Peyer's patch (tissue), 4 donors: ENCODE measurements at regions not wholly inside any gene's neighbourhood (a gene's known extent, or its start where the extent isn't known, plus 50 kb on each side); places are given as distances from the start of the nearest gene placed in this dataset.

Experiments used
- POLR2A ChIP-seq, 2 donors: fragments of 450-650 bp; IDR thresholded peaks; one replicate each; pipeline ENCODE4 v1.5.1; 2017; ENCODE audit warnings: antibody characterized with exemption in 2 of 2, mild to moderate bottlenecking in 2 of 2, moderate library complexity in 2 of 2
- TF ChIP-seq, protein P1 (sequence below), 6 experiments: fragments of 450-650 bp in 4 of 6; fragments of 200-600 bp in 2 of 6; sonication (generic) in 1 of 6; IDR thresholded peaks; one replicate each; pipeline ENCODE4 v1.5.1; 2017 to 2019; ENCODE audit warnings: antibody characterized with exemption in 6 of 6, mild to moderate bottlenecking in 3 of 6, moderate library complexity in 1 of 6

DNA sequence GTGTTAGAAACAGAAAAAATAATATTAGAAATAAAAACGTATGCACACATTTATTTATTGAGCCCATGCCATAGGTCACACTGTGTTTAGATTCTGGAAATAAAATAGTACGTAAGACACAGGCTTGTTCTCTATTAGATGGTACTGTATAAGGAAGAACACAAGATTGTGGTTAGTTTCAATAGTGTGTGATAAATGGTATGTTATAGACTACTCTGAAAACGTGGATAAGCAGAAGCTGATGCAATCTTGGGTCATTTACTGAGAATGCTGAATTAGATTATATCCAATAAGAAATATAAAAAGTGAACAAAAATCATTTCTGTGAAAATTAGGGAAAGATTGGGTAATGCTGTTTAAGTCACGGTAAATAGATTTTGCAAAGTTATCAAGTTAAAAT is 1456.4 kb upstream of the ACO1 start:
- TF ChIP-seq, protein P1, sequence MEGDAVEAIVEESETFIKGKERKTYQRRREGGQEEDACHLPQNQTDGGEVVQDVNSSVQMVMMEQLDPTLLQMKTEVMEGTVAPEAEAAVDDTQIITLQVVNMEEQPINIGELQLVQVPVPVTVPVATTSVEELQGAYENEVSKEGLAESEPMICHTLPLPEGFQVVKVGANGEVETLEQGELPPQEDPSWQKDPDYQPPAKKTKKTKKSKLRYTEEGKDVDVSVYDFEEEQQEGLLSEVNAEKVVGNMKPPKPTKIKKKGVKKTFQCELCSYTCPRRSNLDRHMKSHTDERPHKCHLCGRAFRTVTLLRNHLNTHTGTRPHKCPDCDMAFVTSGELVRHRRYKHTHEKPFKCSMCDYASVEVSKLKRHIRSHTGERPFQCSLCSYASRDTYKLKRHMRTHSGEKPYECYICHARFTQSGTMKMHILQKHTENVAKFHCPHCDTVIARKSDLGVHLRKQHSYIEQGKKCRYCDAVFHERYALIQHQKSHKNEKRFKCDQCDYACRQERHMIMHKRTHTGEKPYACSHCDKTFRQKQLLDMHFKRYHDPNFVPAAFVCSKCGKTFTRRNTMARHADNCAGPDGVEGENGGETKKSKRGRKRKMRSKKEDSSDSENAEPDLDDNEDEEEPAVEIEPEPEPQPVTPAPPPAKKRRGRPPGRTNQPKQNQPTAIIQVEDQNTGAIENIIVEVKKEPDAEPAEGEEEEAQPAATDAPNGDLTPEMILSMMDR (IDR thresholded peaks at IDR 0.05): no peak
- no peak for TF ChIP-seq POLR2A (IDR thresholded peaks at IDR 0.05)
